Osteocyte (in vitro differentiated cells): ENCODE measurements at regions not wholly inside any gene's neighbourhood (a gene's known extent, or its start where the extent isn't known, plus 50 kb on each side); places are given as distances from the start of the nearest gene placed in this dataset.
"Not testable (repeated sequence)": the region's sequence is repeated elsewhere in the genome, so short reads cannot be mapped to it uniquely, and the experiment has no call there.

ENCODE experiments used
- DNase-seq: peaks from one replicate; pipeline ENCODE4 v3.0.0; 2021; ENCODE audit warnings: mixed read lengths; ENCODE audit not compliant: unreplicated experiment; ENCODE audit errors: extremely low spot score
- H3K27ac Mint-ChIP-seq: one replicate; pipeline ENCODE4 v1.8.0; 2021; ENCODE audit warnings: mild to moderate bottlenecking, mixed read lengths; ENCODE audit not compliant: unreplicated experiment
- H3K27me3 Mint-ChIP-seq: one replicate; pipeline ENCODE4 v1.8.0; 2021; ENCODE audit warnings: mixed read lengths; ENCODE audit not compliant: unreplicated experiment
- H3K36me3 Mint-ChIP-seq: one replicate; pipeline ENCODE4 v1.8.0; 2021; ENCODE audit warnings: mixed read lengths; ENCODE audit not compliant: unreplicated experiment
- H3K4me1 Mint-ChIP-seq: one replicate; pipeline ENCODE4 v1.8.0; 2021; ENCODE audit warnings: mixed read lengths; ENCODE audit not compliant: unreplicated experiment
- H3K4me3 Mint-ChIP-seq: one replicate; pipeline ENCODE4 v1.8.0; 2021; ENCODE audit warnings: mild to moderate bottlenecking, moderate library complexity, mixed read lengths; ENCODE audit not compliant: unreplicated experiment
- H3K9me3 Mint-ChIP-seq: one replicate; pipeline ENCODE4 v1.8.0; 2021; ENCODE audit warnings: mixed read lengths; ENCODE audit not compliant: unreplicated experiment
- CTCF ChIP-seq: fragments of 200-600 bp; sonication (generic); IDR thresholded peaks from 2 replicates; pipeline ENCODE4 v1.5.0; 2021; ENCODE audit warnings: antibody characterized with exemption, mild to moderate bottlenecking, moderate library complexity

GRCh38 chr1:90817399-90817798, 100.3 kb upstream of the BARHL2 start:
- Mint-ChIP-seq H3K27me3 (peaks cover 2% of the 10 kb centered on the region), H3K4me1 (no peaks in the 10 kb centered on the region), H3K36me3 (no peaks in the 10 kb centered on the region), H3K4me3 (no peak overlapping the region), H3K9me3 (no peaks in the 10 kb centered on the region), H3K27ac (no peak overlapping the region)
- no peak for TF ChIP-seq CTCF
- no peak for DNase-seq

- not testable (repeated sequence) for H3K27ac Mint-ChIP-seq, H3K36me3 Mint-ChIP-seq, H3K4me3 Mint-ChIP-seq, H3K27me3 Mint-ChIP-seq, DNase-seq, H3K9me3 Mint-ChIP-seq, H3K4me1 Mint-ChIP-seq
Measured at GRCh38 chr1:90812237-90812636, 95.1 kb upstream of the BARHL2 start.

GRCh38 chr1:90811444-90811950, 94.4 kb upstream of the BARHL2 start:
- not testable (repeated sequence) for H3K4me1 Mint-ChIP-seq, H3K27ac Mint-ChIP-seq, H3K4me3 Mint-ChIP-seq, H3K27me3 Mint-ChIP-seq, DNase-seq, H3K9me3 Mint-ChIP-seq, H3K36me3 Mint-ChIP-seq

GRCh38 chr1:90810681-90811080, 93.6 kb upstream of the BARHL2 start:
- no peak for TF ChIP-seq CTCF
- no peaks in the 10 kb centered on the region for H3K36me3 Mint-ChIP-seq
- no peak overlapping the region for H3K27ac Mint-ChIP-seq
- H3K4me3 Mint-ChIP-seq: no peak overlapping the region
- H3K4me1 Mint-ChIP-seq: no peaks in the 10 kb centered on the region
- H3K27me3 Mint-ChIP-seq: peaks cover 5% of the 10 kb centered on the region
- no peaks in the 10 kb centered on the region for H3K9me3 Mint-ChIP-seq
- DNase-seq: no peak

GRCh38 chr1:90809996-90810395, 92.9 kb upstream of the BARHL2 start:
- Mint-ChIP-seq H3K4me1 (no peaks in the 10 kb centered on the region), H3K27me3 (peaks cover 5% of the 10 kb centered on the region), H3K27ac (no peak overlapping the region), H3K36me3 (no peaks in the 10 kb centered on the region), H3K4me3 (no peak overlapping the region), H3K9me3 (peaks cover 6% of the 10 kb centered on the region)
- DNase-seq: no peak
- TF ChIP-seq CTCF: no peak

- peaks cover 3% of the 10 kb centered on the region for H3K27me3 Mint-ChIP-seq
- no peaks in the 10 kb centered on the region for H3K4me1 Mint-ChIP-seq
- no peak for DNase-seq
- no peak overlapping the region for H3K4me3 Mint-ChIP-seq
- no peaks in the 10 kb centered on the region for H3K36me3 Mint-ChIP-seq
- H3K27ac Mint-ChIP-seq: no peak overlapping the region
- no peak for TF ChIP-seq CTCF
- peaks cover 9% of the 10 kb centered on the region for H3K9me3 Mint-ChIP-seq
Measured at GRCh38 chr1:90809093-90809492, 92.0 kb upstream of the BARHL2 start.
